ENCODE measurements at regions not wholly inside any gene's neighbourhood (a gene's known extent, or its start where the extent isn't known, plus 50 kb on each side); places are given as distances from the start of the nearest gene placed in this dataset.

- no peak for FAIRE-seq
- no peak overlapping the region for H3K27ac ChIP-seq (ENCODE audit: control insufficient read depth, insufficient read depth, low read length)
Observed at GRCh38 chr10:62587011-62587410, 212.8 kb downstream of the ZNF365 start.

GRCh38 chr10:62588116-62588515 lies 213.9 kb downstream of the ZNF365 start:
- no peak for FAIRE-seq
- dilution Hi-C loops (cut with MboI; ENCODE audit: extremely low pct_ligation_motif_present, low sequenced_read_pairs) = no loop called here

More at GRCh38 chr10:62587011-62587410, 212.8 kb downstream of the ZNF365 start:
- peaks cover 9% of the 10 kb centered on the region for H3K4me1 ChIP-seq (ENCODE audit: control insufficient read depth, extremely low read depth, insufficient read depth, low read length)
- no peak overlapping the region for H2AFZ ChIP-seq (ENCODE audit: control insufficient read depth, low read length)
- no peaks in the 10 kb centered on the region for H3K9me3 ChIP-seq (ENCODE audit: control insufficient read depth, low read depth, low read length)
- no peaks in the 10 kb centered on the region for H3K9me1 ChIP-seq (ENCODE audit: control insufficient read depth, extremely low read depth, insufficient read depth, low read length)
- H3K4me3 ChIP-seq (ENCODE audit: control insufficient read depth in 2 of 3, extremely low read depth in 1 of 3, insufficient read depth in 2 of 3, low read depth in 1 of 3, low read length in 3 of 3) = no peak overlapping the region
- H3K9ac ChIP-seq (ENCODE audit: control insufficient read depth, extremely low read depth, insufficient read depth, low read length) = no peak overlapping the region
- no peak for DNase-seq (ENCODE audit: low read depth, low spot score)
- H3K4me2 ChIP-seq (ENCODE audit: control insufficient read depth, extremely low read depth, insufficient read depth, low read depth, low read length) = no peak overlapping the region
- no peaks in the 10 kb centered on the region for H3K27me3 ChIP-seq (ENCODE audit: control insufficient read depth, extremely low read depth, insufficient read depth, low read length)
- dilution Hi-C loops (cut with MboI; ENCODE audit: extremely low pct_ligation_motif_present, low sequenced_read_pairs) = no loop called here
- H3K36me3 ChIP-seq (ENCODE audit: control insufficient read depth in 2 of 2, extremely low read depth in 1 of 2, insufficient read depth in 2 of 2, low read length in 2 of 2) = no peaks in the 10 kb centered on the region
- no peak for TF ChIP-seq CTCF (optimal IDR thresholded peaks at IDR 0.05 in 1 of 3, IDR thresholded peaks at IDR 0.05 in 1 of 3, conservative IDR thresholded peaks at IDR 0.05 in 1 of 3; ENCODE audit: extremely low read depth in 1 of 3, insufficient read depth in 2 of 3, low read length in 3 of 3)
- no peak for TF ChIP-seq EZH2 (IDR thresholded peaks at IDR 0.05; ENCODE audit: low read length)
- H3K79me2 ChIP-seq (ENCODE audit: control insufficient read depth, insufficient read depth, low read length) = no peaks in the 10 kb centered on the region
- H4K20me1 ChIP-seq (ENCODE audit: control insufficient read depth, extremely low read depth, insufficient read depth, low read length) = no peaks in the 10 kb centered on the region

More at GRCh38 chr10:62588116-62588515, 213.9 kb downstream of the ZNF365 start:
- Histone ChIP-seq H3K27ac (ENCODE audit: control insufficient read depth, insufficient read depth, low read length) (no peak overlapping the region), H3K36me3 (ENCODE audit: control insufficient read depth in 2 of 2, extremely low read depth in 1 of 2, insufficient read depth in 2 of 2, low read length in 2 of 2) (no peaks in the 10 kb centered on the region), H3K4me1 (ENCODE audit: control insufficient read depth, extremely low read depth, insufficient read depth, low read length) (peaks cover 3% of the 10 kb centered on the region), H3K4me2 (ENCODE audit: control insufficient read depth, extremely low read depth, insufficient read depth, low read depth, low read length) (no peak overlapping the region), H2AFZ (ENCODE audit: control insufficient read depth, low read length) (no peak overlapping the region), H3K9me1 (ENCODE audit: control insufficient read depth, extremely low read depth, insufficient read depth, low read length) (no peaks in the 10 kb centered on the region), H4K20me1 (ENCODE audit: control insufficient read depth, extremely low read depth, insufficient read depth, low read length) (no peaks in the 10 kb centered on the region), H3K9ac (ENCODE audit: control insufficient read depth, extremely low read depth, insufficient read depth, low read length) (no peak overlapping the region), H3K79me2 (ENCODE audit: control insufficient read depth, insufficient read depth, low read length) (no peaks in the 10 kb centered on the region), H3K4me3 (ENCODE audit: control insufficient read depth in 2 of 3, extremely low read depth in 1 of 3, insufficient read depth in 2 of 3, low read depth in 1 of 3, low read length in 3 of 3) (no peak overlapping the region), H3K27me3 (ENCODE audit: control insufficient read depth, extremely low read depth, insufficient read depth, low read length) (no peaks in the 10 kb centered on the region), H3K9me3 (ENCODE audit: control insufficient read depth, low read depth, low read length) (no peaks in the 10 kb centered on the region)
- DNase-seq (ENCODE audit: low read depth, low spot score) = no peak
- no peak for TF ChIP-seq EZH2 (IDR thresholded peaks at IDR 0.05; ENCODE audit: low read length)
- no peak for TF ChIP-seq CTCF (optimal IDR thresholded peaks at IDR 0.05 in 1 of 3, IDR thresholded peaks at IDR 0.05 in 1 of 3, conservative IDR thresholded peaks at IDR 0.05 in 1 of 3; ENCODE audit: extremely low read depth in 1 of 3, insufficient read depth in 2 of 3, low read length in 3 of 3)
